NB4 (cell line): ENCODE measurements at regions not wholly inside any gene's neighbourhood (a gene's known extent, or its start where the extent isn't known, plus 50 kb on each side); places are given as distances from the start of the nearest gene placed in this dataset.
A peak's percentile ranks its signal among the peaks of the same experiment; 100 is the strongest.

ENCODE experiments used
- DNase-seq: peaks from one replicate; pipeline ENCODE4 v3.0.0; 2010; ENCODE audit warnings: low read depth
- H3K4me3 ChIP-seq: one replicate; pipeline ENCODE4 v1.5.1; 2011; ENCODE audit warnings: mild to moderate bottlenecking, low read depth, low read length, moderate library complexity
- MYC ChIP-seq: IDR thresholded peaks from 2 replicates; pipeline ENCODE4 v1.6.1; 2011; ENCODE audit warnings: low read depth, low read length
- POLR2A ChIP-seq: IDR thresholded peaks from 2 replicates; pipeline ENCODE4 v1.6.1; 2011; ENCODE audit warnings: mild to moderate bottlenecking; ENCODE audit not compliant: insufficient read length; ENCODE audit errors: extremely low read depth
- TF ChIP-seq, protein P1 (sequence below): IDR thresholded peaks from one replicate; pipeline ENCODE4 v1.5.1; 2012; ENCODE audit warnings: low read depth, low read length
- TF ChIP-seq, protein P2 (sequence below): IDR thresholded peaks from 2 replicates; pipeline ENCODE4 v1.6.1; 2011; ENCODE audit warnings: low read depth, low read length

GRCh38 chr14:22316473-22316872, 272.6 kb downstream of the DAD1 start:
- H3K4me3 ChIP-seq = no peak overlapping the region
- TF ChIP-seq MYC (no peak), POLR2A (no peak)
- TF ChIP-seq, protein P1, sequence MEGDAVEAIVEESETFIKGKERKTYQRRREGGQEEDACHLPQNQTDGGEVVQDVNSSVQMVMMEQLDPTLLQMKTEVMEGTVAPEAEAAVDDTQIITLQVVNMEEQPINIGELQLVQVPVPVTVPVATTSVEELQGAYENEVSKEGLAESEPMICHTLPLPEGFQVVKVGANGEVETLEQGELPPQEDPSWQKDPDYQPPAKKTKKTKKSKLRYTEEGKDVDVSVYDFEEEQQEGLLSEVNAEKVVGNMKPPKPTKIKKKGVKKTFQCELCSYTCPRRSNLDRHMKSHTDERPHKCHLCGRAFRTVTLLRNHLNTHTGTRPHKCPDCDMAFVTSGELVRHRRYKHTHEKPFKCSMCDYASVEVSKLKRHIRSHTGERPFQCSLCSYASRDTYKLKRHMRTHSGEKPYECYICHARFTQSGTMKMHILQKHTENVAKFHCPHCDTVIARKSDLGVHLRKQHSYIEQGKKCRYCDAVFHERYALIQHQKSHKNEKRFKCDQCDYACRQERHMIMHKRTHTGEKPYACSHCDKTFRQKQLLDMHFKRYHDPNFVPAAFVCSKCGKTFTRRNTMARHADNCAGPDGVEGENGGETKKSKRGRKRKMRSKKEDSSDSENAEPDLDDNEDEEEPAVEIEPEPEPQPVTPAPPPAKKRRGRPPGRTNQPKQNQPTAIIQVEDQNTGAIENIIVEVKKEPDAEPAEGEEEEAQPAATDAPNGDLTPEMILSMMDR = no peak
- TF ChIP-seq, protein P2, sequence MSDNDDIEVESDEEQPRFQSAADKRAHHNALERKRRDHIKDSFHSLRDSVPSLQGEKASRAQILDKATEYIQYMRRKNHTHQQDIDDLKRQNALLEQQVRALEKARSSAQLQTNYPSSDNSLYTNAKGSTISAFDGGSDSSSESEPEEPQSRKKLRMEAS = no peak

DNA sequence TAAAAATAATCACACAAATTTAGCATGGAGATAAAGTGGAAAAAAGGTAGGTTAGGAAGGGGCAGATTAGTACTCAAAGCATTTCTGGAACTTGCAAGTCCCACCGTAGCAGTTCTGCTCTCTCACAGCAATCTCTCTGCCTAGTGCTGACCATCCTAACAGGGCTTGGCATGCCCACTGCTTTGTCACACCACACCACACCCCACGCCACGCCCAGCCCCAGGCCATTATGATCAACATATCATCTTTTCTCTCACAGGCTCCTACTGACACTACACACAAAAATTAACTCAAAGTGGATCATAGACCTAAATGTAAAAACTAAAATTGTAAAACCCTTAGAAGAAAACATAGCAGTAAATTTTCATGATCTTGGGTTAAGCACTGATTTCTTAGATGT, 273.7 kb downstream of the DAD1 start:
- H3K4me3 ChIP-seq = no peak overlapping the region
- TF ChIP-seq POLR2A = no peak
- TF ChIP-seq MYC = no peak
- TF ChIP-seq, protein P1 = no peak
- TF ChIP-seq, protein P2 = no peak
- no peak for DNase-seq

More at GRCh38 chr14:22316473-22316872, 272.6 kb downstream of the DAD1 start:
- no peak for DNase-seq

- no peak overlapping the region for H3K4me3 ChIP-seq
- DNase-seq = peak; percentile 74
- TF ChIP-seq, protein P2 = no peak
- TF ChIP-seq, protein P1 = peak; percentile 65
These were observed 274.7 kb downstream of the DAD1 start for GRCh38 chr14:22314183-22314820.

GRCh38 chr14:22313172-22313801, 275.7 kb downstream of the DAD1 start:
- DNase-seq = no peak
- H3K4me3 ChIP-seq = no peak overlapping the region
- TF ChIP-seq, protein P1 = no peak
- TF ChIP-seq POLR2A (no peak), MYC (no peak)
- TF ChIP-seq, protein P2 = no peak

DNA sequence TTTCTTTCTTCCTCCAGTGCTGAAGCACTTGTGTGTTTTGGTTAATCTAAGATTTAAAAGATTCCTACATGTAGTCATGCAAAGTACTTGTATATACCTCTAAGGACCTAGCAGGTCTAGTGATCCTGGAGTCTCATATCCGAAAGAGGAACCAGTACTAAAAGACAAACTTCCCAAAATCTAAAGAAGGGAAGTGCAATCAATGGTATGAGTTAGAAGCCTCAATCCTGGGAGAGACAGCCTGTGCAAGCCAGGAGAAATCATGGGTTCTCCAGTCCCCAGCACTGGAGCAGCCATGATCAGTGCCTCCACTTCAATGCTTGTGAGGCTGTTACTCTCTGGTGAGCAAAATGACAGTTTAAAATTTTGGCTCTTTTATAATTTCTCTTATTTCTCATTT, 277.4 kb downstream of the DAD1 start:
- H3K4me3 ChIP-seq = no peak overlapping the region
- DNase-seq = no peak
- TF ChIP-seq MYC = no peak
- no peak for TF ChIP-seq POLR2A
- TF ChIP-seq, protein P1 = no peak
- TF ChIP-seq, protein P2 = no peak
